OCI-LY7 (cell line): ENCODE measurements at regions not wholly inside any gene's neighbourhood (a gene's known extent, or its start where the extent isn't known, plus 50 kb on each side); places are given as distances from the start of the nearest gene placed in this dataset.

Source experiments
- CTCF ChIP-seq: fragments of 200-600 bp; sonication (generic); conservative IDR thresholded peaks from 2 replicates; pipeline ENCODE4 v1.5.1; 2014; ENCODE audit warnings: mild to moderate bottlenecking, antibody characterized with exemption, low read length, moderate library complexity, mixed read lengths
- EZH2phosphoT487 ChIP-seq: fragments of 200-600 bp; sonication (generic); IDR thresholded peaks from 2 replicates; pipeline ENCODE4 v1.6.1; 2018; ENCODE audit warnings: low read depth, borderline replicate concordance, mild to moderate bottlenecking, mixed run types, antibody characterized with exemption, low read length, moderate library complexity, mixed read lengths

GRCh38 chr11:92625894-92626293 is 343.6 kb upstream of the MTNR1B start:
- TF ChIP-seq CTCF (no peak), EZH2phosphoT487 (no peak)
